PC-3 (cell line): ENCODE measurements at regions not wholly inside any gene's neighbourhood (a gene's known extent, or its start where the extent isn't known, plus 50 kb on each side); places are given as distances from the start of the nearest gene placed in this dataset.

Source experiments
- CTCF ChIP-seq: fragments of 300-600 bp; sonication (generic); conservative IDR thresholded peaks from 2 replicates; pipeline ENCODE4 v1.5.1; 2017; ENCODE audit warnings: antibody characterized with exemption, low read depth, mild to moderate bottlenecking, low read length
- EZH2 ChIP-seq: fragments of 300-600 bp; sonication (generic); IDR thresholded peaks from one replicate; pipeline ENCODE4 v1.6.1; 2017; ENCODE audit warnings: antibody characterized with exemption, mild to moderate bottlenecking, low read length; ENCODE audit not compliant: unreplicated experiment

- TF ChIP-seq CTCF (no peak), EZH2 (no peak)
Measured at GRCh38 chr2:226495466-226496272, 304.0 kb downstream of the IRS1 start.
